Transverse colon (tissue), 4 donors: ENCODE measurements at regions not wholly inside any gene's neighbourhood (a gene's known extent, or its start where the extent isn't known, plus 50 kb on each side); places are given as distances from the start of the nearest gene placed in this dataset.

ENCODE experiments used
- POLR2A ChIP-seq: fragments of 450-650 bp; IDR thresholded peaks from one replicate; pipeline ENCODE4 v1.6.1; 2016; ENCODE audit warnings: antibody characterized with exemption, mild to moderate bottlenecking, moderate library complexity
- POLR2AphosphoS5 ChIP-seq, 3 donors: sonication (generic); formaldehyde crosslinking; IDR thresholded peaks; one replicate each; pipeline ENCODE4 v1.6.1; 2016; ENCODE audit warnings: antibody characterized with exemption in 3 of 3
- TF ChIP-seq, protein P1 (sequence below), 5 experiments: fragments of 200-600 bp in 3 of 5; fragments of 450-650 bp in 2 of 5; sonication (generic) in 3 of 5; IDR thresholded peaks; 1 replicate in 2 of 5; 2 replicates in 3 of 5; pipeline ENCODE4 v1.5.1; 2016 to 2017; ENCODE audit warnings: antibody characterized with exemption in 5 of 5, inconsistent platforms in 3 of 5, mild to moderate bottlenecking in 2 of 5, moderate library complexity in 1 of 5

DNA sequence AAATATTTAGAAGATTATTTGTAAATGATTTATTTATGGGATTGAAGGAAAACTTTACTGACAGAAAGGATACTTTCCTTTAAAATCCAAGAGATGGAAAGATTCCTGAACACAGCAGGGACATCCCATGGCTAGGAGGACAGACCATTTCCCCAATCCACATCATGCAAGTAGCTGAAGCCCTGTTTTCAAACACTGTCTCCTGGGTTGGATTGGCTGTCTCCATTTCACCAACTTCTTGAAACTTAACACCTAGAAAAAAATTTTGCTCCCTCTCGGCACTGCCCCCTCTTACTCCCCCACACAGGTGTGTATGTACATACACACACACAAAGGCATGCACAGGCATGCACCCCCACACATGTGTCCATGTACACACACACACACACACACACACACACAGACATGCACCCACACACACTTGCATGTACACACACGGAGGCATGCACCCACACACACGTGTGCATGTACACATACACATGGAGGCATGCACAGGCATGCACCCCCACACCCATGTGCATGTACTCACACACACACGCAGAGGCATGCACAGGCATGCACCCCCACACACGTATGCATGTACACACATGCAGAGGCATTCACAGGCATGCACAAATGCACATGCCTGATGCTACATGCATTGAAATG, 320.0 kb downstream of the CHRM3 start:
- TF ChIP-seq, protein P1, sequence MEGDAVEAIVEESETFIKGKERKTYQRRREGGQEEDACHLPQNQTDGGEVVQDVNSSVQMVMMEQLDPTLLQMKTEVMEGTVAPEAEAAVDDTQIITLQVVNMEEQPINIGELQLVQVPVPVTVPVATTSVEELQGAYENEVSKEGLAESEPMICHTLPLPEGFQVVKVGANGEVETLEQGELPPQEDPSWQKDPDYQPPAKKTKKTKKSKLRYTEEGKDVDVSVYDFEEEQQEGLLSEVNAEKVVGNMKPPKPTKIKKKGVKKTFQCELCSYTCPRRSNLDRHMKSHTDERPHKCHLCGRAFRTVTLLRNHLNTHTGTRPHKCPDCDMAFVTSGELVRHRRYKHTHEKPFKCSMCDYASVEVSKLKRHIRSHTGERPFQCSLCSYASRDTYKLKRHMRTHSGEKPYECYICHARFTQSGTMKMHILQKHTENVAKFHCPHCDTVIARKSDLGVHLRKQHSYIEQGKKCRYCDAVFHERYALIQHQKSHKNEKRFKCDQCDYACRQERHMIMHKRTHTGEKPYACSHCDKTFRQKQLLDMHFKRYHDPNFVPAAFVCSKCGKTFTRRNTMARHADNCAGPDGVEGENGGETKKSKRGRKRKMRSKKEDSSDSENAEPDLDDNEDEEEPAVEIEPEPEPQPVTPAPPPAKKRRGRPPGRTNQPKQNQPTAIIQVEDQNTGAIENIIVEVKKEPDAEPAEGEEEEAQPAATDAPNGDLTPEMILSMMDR (IDR thresholded peaks at IDR 0.05) = no peak
- TF ChIP-seq POLR2A = no peak
- no peak for TF ChIP-seq POLR2AphosphoS5 (IDR thresholded peaks at IDR 0.05)
